AG10803 (cell line): ENCODE measurements at regions not wholly inside any gene's neighbourhood (a gene's known extent, or its start where the extent isn't known, plus 50 kb on each side); places are given as distances from the start of the nearest gene placed in this dataset.
"Not testable (repeated sequence)": the region's sequence is repeated elsewhere in the genome, so short reads cannot be mapped to it uniquely, and the experiment has no call there.

Experiments
- DNase-seq: peaks from one replicate; pipeline ENCODE4 v3.0.0; 2010; ENCODE audit warnings: low read depth
- H3K4me3 ChIP-seq: 2 replicates; pipeline ENCODE4 v1.5.1; 2011; ENCODE audit warnings: mild to moderate bottlenecking, low read length, control low read depth
- TF ChIP-seq, protein P1 (sequence below): conservative IDR thresholded peaks from 2 replicates; pipeline ENCODE4 v1.5.1; 2011; ENCODE audit warnings: mild to moderate bottlenecking, low read length, control low read depth, inconsistent platforms

DNA sequence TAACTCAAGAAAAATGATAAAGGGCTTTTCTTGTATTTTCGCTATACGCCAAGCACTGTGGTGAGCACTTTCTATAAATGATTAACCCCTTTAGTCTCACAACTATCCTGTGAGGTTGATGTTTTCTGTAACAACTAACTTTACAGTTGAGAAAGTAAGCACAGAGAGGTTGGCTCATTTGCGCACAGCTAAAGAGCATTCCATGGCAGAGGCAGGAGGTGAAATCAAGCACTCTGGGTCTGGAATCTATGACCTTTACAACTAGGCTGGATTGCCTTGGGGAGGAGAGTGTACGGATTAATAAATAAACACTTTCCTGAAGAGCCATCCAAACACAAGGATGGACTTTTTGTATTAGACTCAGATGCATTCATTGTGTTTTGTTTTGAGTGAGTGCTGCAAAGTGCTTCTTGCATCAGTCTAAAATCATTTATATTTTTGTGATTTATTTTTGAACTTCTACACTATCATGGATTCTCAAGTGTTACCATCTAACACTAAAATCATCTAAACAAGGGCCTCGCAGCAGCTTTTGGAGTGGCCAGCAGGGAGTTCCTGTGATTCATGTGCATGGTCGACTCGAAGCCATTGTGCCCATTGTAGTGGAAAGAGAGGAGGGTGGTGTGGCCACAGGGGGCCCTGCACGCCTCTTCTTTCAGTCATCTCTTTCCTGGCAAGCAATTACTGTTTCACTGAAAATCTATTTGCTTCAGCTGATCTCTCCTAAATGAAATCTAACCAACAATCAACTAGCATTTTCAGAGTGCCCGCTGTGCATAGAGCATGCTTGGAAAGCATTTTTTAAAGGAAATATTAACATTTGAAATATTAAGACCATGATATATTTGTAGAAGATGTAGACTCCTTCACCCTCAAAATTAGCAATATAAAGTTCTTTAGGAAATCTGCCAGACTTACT is 633.4 kb upstream of the COBL start:
- TF ChIP-seq, protein P1, sequence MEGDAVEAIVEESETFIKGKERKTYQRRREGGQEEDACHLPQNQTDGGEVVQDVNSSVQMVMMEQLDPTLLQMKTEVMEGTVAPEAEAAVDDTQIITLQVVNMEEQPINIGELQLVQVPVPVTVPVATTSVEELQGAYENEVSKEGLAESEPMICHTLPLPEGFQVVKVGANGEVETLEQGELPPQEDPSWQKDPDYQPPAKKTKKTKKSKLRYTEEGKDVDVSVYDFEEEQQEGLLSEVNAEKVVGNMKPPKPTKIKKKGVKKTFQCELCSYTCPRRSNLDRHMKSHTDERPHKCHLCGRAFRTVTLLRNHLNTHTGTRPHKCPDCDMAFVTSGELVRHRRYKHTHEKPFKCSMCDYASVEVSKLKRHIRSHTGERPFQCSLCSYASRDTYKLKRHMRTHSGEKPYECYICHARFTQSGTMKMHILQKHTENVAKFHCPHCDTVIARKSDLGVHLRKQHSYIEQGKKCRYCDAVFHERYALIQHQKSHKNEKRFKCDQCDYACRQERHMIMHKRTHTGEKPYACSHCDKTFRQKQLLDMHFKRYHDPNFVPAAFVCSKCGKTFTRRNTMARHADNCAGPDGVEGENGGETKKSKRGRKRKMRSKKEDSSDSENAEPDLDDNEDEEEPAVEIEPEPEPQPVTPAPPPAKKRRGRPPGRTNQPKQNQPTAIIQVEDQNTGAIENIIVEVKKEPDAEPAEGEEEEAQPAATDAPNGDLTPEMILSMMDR, result no peak
- no peak overlapping the region for H3K4me3 ChIP-seq
- no peak for DNase-seq

DNA sequence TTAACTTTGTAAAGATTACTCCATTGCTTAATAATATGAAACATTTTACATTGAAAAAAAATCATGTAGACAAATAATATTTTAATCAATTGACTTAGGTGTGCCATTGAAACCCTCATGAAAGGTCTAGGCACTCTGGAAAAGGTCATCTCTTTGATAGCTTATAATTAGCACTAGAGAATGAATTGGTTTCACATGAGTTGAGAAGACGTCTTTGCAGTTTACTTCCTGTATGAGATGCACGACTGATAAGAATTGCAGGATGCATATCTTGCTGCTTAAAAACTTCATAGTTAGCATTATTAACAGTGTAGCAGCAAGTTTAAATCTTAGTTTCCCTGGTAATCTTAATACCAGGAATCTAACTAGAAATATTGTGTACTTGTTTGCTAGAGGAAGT is 614.2 kb upstream of the COBL start:
- TF ChIP-seq, protein P1, result no peak
- H3K4me3 ChIP-seq, result no peak overlapping the region
- no peak for DNase-seq

DNA sequence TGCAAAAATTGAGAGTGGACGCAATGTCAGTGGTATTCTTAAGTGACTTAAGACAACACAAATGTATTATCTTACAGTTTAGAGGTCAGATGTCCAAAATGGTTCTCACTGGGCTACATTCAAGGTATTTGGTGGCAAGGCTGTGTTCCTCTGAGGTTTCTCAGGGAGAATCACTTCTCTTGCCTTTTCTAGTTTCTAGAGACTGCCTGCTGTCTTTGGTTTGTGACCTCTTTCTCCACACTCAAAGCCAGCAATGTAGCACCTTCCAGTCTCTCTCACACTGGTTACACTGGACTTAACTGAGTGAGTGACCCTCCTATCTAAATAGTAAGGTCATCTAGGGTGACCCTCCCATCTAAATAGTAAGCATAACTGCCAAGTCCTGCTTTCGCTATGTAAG is 613.2 kb upstream of the COBL start:
- TF ChIP-seq, protein P1, result no peak
- DNase-seq, result no peak
- H3K4me3 ChIP-seq, result no peak overlapping the region

DNA sequence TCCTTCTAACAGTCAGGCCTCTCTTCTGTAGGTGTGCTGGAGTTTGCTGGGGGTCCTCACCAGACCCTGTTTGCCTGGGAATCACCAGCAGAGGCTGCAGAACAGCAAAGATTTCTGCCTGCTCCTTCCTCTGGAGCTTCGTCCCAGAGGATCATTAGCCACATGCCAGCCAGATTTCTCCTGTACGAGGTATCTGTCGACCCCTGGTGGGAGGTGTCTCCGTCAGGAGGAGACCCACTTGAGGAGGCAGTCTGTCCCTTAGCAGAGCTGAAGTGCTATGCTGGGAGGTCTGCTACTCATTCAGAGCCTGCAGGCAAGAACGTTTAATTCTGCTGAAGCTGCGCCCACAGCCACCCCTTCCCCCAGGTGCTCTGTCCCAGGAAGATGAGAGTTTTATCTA is 611.1 kb upstream of the COBL start:
- H3K4me3 ChIP-seq, result no peak overlapping the region
- no peak for DNase-seq
- TF ChIP-seq, protein P1, result no peak

DNA sequence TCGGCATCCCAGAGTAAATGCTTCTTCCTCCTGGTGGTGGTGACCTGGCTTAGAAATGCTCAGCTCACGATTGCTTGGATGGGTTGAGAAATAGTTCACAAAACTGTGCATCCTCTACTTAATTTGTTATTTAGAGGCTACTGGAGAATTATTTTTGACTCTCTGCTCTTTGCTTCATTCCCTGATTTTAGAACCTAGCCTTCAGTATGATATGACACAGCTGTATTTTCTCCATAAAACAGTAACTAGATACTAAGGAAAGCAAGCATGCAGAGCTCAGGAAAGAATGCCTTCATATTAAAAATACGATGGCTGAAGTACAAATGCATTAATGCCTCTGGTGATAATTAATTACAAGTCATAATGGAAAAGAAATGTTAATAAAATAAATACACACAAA is 602.0 kb upstream of the COBL start:
- no peak for DNase-seq
- H3K4me3 ChIP-seq, result no peak overlapping the region
- TF ChIP-seq, protein P1, result no peak

DNA sequence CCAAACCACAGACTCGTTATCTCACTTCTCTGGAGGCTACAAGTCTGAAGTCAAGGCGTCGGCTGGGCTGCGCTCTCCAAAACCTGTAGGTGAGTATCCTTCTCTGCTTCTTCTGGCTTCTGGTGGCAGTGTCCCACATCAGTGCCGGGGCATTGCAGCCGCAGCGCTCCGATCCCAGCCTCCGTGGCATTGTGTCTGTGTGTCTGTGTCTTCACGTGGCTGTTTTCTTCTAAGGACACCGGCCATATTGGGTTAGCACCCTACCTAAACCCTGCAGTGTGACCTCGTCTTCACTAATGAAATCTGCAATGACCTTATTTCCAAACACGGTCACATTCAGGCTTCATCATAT is 584.9 kb upstream of the COBL start:
- H3K4me3 ChIP-seq, result no peak overlapping the region
- TF ChIP-seq, protein P1, result no peak
- DNase-seq, result no peak

DNA sequence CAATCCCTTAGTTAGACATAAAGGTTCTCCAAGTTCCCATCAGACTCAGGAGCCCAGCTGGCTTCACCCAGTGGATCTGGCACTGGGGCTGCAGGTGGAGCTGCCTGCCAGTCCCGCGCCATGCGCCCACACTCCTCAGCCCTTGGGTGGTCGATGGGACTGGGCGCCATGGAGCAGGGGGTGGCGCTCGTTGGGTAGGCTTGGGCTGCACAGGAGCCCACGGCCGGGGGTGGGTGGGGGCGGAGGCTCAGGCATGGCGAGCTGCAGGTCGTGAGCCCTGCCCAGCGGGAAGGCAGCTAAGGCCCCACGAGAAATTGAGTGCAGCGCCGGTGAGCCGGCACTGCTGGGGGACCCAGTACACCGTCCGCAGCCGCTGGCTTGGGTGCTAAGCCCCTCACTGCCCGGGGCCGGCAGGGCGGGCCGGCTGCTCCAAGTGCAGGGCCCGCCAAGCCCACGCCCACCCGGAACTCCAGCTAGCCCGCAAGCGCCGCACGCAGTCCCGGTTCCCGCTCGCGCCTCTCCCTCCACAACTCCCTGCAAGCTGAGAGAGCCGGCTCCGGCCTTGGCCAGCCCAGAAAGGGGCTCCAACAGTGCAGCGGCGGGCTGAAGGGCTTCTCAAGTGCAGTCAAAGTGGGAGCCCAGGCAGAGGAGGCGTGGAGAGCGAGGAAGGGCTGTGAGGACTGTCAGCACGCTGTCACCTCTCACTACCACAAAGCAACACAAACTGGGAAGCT is 584.3 kb upstream of the COBL start:
- not testable (repeated sequence) for DNase-seq

More for the DNA sequence above, 584.3 kb upstream of the COBL start:
- H3K4me3 ChIP-seq, result not testable (repeated sequence)
